Muscle of back (tissue), 3 donors: ENCODE measurements at regions not wholly inside any gene's neighbourhood (a gene's known extent, or its start where the extent isn't known, plus 50 kb on each side); places are given as distances from the start of the nearest gene placed in this dataset.
"Not testable (repeated sequence)": the region's sequence is repeated elsewhere in the genome, so short reads cannot be mapped to it uniquely, and the experiment has no call there.

Source experiments
- DNase-seq, 3 donors: peaks; one replicate each; pipeline versions ENCODE4 v3.0.0 to v3.0.0-alpha.2; 2013

DNA sequence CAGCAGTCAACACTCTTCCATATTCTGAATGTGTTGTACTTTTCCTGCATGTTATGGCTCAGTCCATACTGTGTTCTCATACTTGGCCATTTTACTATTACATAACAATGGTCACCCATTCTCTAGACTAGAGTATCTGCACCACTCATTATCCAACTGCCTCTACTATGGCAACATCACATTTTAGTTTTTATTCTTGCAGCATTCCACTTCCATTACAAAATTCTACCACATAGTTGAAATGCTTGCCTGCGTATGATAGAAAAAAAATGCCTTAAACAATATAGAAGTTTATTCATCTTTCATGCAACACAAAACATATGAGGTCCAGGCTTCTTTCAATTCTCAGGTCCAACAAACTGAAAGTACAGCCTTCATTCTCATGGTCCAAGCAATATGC, 128.0 kb downstream of the TENT5A start:
- DNase-seq, result no peak

DNA sequence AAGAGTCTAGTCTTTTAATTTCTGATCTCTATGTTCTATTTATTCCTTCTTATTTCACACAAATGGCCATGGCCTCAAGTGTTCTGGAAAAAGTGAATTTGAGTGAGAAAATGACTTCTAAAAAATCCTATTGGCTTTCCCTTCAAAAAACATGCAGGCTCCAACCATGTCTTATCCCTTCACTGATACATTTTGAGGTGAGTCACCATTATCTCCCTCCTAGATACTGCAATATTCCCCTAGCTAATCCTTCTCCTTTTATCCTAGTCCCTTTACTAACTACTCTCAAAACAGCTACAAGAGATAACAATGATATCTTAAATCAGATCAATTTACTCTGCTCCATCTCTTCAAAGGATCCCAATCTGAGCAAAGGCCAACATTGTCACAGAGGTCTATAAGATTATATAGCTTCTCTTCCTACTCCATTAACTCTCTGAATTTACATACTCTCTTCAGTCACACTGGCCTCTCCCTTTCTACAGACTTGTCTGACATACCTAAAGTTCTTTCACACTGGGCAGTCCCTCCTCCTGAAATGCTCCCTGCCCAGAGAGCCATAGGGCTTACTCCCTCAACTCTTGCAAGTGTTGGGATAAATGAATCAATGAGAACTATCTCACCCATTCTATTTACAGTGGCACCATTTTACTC, 129.2 kb downstream of the TENT5A start:
- no peak for DNase-seq

DNA sequence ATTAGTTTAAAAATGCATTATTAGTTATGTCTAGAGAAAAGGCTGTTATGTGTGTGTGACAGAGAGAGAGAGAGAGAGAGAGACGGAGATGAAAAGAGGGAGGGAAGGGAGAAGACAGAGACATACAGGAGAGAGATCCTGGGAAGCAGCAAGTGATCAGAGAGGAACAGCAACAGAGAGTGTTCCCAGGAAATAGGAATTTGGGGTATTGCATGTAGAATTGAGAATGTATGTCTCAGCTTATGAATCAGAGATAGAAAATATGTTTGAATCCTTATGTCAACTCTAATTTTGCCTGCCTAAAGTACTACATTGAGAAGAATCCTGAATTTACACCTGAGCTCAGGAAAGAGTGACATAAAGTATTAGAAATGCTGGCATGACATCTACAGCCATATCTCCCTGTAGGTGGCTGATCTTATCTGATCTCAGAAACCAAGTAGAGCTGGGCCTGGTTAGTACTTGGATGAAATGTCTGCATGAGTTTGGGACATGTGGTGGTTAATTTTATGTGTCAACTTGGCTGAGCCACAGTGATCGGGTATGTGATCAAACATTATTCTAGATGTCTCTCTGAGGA, 130.6 kb downstream of the TENT5A start:
- DNase-seq, result no peak

- peak in 1 of 3 donors; percentile 36 for DNase-seq
These were observed 138.2 kb downstream of the TENT5A start for GRCh38 chr6:81614292-81614691.

- DNase-seq, result peak in 2 of 3 donors; percentile 7 to 74
These were observed 138.9 kb downstream of the TENT5A start for GRCh38 chr6:81613606-81614005.

DNA sequence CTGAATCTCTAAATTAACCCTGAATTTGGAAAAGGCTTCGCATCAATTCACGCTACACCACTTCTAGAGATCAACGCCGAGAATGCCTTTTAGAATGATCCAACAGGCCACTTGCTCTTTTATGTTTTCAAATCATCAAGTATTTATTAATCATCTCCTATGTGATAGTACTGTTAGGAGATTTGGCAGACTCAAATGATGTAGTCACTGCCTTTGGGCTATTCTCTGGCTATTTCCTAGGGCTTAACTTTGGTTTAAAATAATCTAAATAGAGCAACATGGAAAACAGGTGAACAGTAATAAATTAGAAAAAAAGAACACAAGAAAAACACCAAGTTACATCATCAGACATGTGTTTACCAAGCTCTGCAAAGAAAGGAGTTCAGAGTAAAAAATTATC, 140.3 kb downstream of the TENT5A start:
- no peak for DNase-seq

DNA sequence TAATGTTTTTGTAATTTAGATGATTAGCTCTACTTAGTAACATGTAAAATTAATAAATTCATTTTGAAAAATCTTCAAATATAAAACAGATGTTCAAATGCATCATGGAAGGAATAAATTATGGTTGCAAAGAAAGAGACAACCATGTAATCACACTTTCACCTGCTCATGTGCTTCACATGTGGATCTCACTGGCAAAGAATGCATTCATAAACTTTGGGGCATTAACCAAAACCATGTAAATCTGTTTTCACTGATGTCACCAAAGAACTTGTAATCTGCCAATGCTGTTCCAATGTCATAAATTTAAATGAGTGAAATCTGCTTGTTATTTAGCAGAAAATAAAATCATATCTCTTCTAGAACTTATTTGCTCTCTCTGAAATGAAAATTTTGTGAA, 142.7 kb downstream of the TENT5A start:
- no peak for DNase-seq

DNA sequence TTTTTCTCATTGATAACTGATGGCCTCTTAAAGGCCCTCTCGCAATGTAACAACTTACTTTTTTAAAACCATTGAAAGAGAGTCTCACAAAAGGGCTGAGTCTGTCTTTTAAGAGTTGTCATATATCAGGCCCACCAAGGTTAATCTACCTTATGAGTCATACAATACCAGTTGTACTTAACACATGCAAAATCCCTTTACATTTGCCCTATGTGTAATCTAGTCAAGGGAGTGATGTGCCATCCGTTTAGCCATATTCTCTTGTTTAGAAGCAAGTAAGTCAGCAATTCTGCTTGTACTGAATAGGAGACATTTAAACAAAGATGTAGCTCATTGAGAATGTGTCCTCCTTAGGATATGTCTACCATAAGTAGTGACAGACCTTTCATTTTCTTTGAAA, 143.7 kb downstream of the TENT5A start:
- no peak for DNase-seq

DNA sequence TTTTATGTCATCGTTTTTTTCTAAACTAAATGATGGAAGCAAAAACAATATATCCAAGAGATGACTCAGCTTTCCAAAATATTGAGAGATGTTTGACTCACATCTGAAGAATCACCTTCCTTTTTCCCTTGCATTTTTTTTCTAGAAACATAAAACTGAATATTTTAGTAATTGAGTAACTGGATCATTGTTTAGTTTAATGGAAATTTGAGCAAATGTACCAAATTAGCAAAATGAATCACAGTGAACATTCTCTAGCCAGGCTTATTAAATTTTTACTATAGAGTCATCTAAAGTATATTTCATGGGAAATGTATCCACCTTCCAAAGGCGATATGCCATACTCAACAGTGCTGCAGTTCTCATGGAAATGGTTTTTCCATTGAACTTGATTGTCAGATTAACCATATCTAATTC, 145.5 kb downstream of the TENT5A start:
- DNase-seq, result peak in 1 of 3 donors; percentile 66

DNA sequence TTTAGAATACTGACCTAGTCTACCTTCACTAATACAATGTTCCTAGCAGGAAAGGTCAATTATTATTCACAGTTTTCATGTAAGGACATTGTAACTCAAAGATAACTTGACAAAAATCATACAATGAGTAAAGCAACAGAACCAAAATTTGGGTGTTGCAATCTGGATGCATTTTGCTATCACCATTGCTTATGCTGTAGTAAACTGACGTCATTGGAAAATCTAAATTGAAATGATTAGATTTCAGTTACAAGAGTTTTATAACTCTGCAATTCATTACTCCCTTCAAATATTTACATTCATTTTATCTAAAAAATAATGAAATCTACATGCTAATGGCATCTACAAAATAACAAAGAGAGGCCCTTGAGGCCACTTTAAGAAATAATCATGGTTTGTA, 147.0 kb downstream of the TENT5A start:
- DNase-seq, result no peak

DNA sequence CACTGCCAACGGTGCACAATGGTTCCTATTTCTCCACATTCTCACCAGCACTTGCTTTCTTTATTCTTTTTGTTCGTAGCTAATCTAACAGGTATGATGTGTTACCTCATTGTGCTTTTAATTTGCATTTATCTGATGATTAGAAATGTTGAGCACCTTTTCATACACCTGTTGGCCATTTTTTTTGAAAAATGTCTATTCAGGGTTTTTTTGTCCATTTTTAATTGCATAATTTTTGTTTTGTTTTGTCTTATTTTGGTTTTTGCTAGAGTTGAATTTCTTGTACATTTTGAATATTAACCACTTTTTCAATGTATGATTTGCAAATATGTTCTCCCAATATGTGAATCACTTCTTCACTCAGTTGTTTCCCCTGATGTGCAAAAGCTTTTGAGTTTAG, 150.6 kb downstream of the TENT5A start:
- no peak for DNase-seq

- DNase-seq, result not testable (repeated sequence)
These were observed 152.0 kb downstream of the TENT5A start for GRCh38 chr6:81600488-81600887.

DNA sequence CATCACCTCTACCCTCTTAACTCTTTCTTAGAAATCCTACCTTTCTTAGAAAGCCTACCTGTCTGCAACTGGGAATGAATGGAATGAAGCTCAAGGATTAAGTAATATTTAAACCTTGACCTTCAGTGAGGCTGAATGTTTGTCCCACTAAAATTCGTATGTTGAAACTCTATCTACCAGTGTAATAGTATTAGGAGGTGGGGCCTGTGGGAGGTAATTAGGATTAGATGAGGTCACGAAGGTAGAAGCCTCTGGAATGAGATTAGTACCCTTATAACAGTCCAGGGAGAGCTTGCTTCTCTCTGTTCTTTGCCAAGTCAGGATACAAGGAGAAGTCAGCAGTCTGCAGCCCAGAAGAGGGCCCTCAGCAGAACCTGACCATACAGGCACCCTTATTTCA, 158.0 kb downstream of the TENT5A start:
- no peak for DNase-seq

- DNase-seq, result no peak
These were observed 162.2 kb downstream of the TENT5A start for GRCh38 chr6:81590314-81590691.

DNA sequence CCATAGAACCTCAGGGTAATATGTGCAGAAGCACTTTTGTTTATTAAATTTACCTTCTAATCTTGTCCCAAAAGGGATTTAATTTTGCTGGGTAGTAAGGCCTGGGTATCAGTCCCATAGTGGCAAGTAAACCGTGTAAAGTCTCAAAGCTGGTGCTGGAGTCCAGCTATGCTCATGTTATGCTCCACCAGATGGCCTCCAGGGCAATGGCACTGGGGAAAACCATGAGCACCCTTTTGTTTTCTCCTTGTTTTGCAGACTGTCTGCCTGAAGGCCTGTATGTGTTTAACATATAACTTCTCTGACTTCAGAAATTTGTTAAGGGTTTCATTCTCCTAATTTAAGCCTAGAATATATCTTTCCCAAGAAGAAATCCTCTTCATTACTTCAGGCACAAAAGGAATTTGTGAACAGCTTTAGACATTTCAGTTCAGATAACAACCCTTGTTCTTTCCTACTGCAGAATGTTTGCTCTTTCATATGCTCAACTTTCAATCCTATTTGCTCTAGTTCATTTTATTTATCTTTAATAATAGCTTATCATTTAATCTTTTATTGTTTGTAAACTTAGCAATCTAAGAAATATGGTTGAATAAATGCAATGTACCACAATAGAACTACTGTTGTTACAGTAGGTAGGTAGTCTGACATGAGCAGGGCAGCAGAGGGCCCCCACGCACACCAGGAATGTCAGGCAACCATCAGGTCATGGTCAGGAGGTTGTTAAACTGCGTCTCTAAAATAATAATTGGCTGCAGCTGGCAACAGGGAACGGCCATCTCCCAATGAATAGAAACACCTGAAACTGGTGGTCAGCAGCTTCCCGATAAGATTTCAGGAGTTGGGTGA, 162.8 kb downstream of the TENT5A start:
- DNase-seq, result no peak

DNA sequence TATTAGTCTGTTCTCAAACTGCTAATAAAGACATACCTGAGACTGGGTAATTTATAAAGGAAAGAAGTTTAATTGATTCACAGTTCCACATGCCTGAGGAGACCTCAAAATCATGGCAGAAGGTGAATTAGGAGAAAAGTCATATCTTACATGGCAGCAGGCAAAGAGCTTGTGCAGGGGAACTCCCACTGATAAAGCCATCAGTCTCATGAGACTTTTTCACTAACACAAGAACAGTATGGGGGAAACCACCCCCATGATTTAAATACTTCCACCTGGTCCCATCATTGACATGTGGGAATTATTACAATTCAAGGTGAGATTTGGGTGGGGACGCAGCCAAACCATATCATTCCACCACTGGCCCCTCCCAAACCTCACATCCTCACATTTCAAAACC, 166.8 kb downstream of the TENT5A start:
- DNase-seq, result not testable (repeated sequence)

DNA sequence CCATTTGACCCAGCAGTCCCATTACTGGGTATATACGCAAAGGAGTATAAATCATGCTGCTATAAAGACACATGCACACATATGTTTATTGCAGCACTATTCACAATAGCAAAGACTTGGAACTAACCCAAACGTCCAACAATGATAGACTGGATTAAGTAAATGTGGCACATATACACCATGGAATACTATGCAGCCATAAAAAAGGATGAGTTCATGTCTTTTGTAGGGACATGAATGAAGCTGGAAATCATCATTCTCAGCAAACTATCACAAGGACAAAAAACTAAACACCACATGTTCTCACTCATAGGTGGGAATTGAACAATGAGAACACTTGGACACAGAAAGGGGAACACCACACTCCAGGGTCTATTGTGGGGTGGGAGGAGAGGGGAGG, 168.3 kb downstream of the TENT5A start:
- not testable (repeated sequence) for DNase-seq

- peak in 1 of 3 donors; percentile 34 for DNase-seq
These were observed 177.0 kb downstream of the TENT5A start for GRCh38 chr6:81575442-81575841.

GRCh38 chr6:81572020-81572419, 180.5 kb downstream of the TENT5A start:
- DNase-seq, result peak in 1 of 3 donors; percentile 39

DNA sequence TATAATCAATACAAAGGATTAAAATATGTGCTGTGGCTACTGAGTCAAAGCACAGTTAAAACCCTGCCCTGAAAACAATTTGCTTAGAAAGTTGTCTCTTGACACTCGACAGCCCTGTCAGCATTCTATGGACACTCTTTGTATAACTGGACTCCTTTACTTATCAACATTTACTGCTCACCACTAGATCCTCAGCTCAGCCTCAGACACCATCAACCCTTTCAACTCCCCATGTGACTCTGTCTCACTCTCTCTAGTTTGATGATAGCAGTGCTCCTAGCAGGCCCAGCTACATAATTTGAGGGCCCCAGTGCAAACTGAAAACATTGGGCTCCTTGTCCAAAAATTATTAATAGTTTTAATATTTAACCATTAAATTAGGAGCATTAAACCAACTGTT, 181.8 kb downstream of the TENT5A start:
- DNase-seq, result no peak

DNA sequence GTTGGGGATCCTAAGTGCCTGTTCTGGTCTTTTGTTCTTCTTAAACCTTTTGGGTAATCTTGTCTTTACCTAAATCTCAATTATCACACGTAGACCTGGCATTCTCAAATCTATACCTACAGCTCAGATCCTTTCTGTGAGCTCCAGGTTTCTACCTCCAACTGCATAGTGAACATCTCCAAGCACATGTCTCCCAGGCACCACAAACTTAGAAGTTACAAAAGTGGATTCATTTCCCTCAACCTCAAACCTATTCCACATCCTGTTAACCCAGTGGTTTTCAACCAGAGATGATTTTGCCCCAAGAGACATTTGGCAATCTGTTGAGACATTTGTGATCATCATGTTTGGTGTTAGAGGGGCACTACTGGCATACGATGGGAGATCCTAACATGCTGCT, 183.5 kb downstream of the TENT5A start:
- no peak for DNase-seq

- DNase-seq, result no peak
These were observed 187.4 kb downstream of the TENT5A start for GRCh38 chr6:81565071-81565470.

DNA sequence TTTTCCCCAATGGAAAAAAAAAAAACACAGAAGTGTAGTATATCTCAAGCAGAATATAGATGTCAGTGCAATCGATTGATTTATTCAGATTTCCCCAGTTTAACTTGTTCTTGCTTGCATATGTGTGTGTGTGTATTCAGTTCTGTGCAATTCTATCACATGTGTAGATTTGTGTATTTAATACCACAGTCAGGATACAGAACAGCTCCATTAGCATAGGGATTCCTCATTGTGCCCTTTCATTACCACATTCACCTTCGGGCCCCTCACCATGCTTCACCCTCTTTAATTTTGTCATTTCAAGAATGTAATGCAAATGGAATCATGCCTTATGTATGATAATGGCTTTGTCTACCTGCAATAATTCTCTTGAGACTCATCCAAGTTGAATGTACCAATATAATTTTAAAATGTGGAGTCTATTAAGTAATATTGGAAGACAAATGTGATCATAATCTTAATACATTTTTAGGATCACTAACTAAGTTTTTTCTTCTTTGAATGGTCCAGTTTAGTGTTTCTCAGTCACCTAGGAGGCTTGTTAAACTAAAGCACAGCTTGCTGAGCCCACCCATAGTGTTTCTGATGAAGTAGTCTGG, 187.9 kb downstream of the TENT5A start:
- no peak for DNase-seq
